OCI-LY1 (cell line): ENCODE measurements at regions not wholly inside any gene's neighbourhood (a gene's known extent, or its start where the extent isn't known, plus 50 kb on each side); places are given as distances from the start of the nearest gene placed in this dataset.

Experiments
- H2AFZ ChIP-seq: fragments of 200-600 bp; sonication (generic), shearing (Covaris generic); 2 replicates; pipeline ENCODE4 v1.6.0; 2014; ENCODE audit warnings: antibody characterized with exemption, mild to moderate bottlenecking, low read length
- H3F3A ChIP-seq: fragments of 200-600 bp; sonication (generic), shearing (Covaris generic); 2 replicates; pipeline ENCODE4 v1.6.0; 2014; ENCODE audit warnings: mild to moderate bottlenecking, antibody characterized with exemption, low read length, moderate library complexity; ENCODE audit not compliant: insufficient read depth
- H3K27ac ChIP-seq: fragments of 200-600 bp; sonication (generic); 2 replicates; pipeline ENCODE4 v1.5.1; 2014; ENCODE audit warnings: low read length, mixed run types, mild to moderate bottlenecking, low read depth; ENCODE audit not compliant: poor library complexity, severe bottlenecking
- H3K27me3 ChIP-seq: fragments of 200-600 bp; sonication (generic); 2 replicates; pipeline ENCODE4 v1.6.0; 2014; ENCODE audit warnings: antibody characterized with exemption, mild to moderate bottlenecking, low read length, moderate library complexity; ENCODE audit not compliant: insufficient read depth
- H3K36me3 ChIP-seq: fragments of 200-600 bp; sonication (generic); 2 replicates; pipeline ENCODE4 v1.6.1; 2014; ENCODE audit warnings: mild to moderate bottlenecking, antibody characterized with exemption, low read length, moderate library complexity, mixed read lengths; ENCODE audit not compliant: insufficient read depth
- H3K4me1 ChIP-seq: fragments of 200-600 bp; sonication (generic); 2 replicates; pipeline ENCODE4 v1.5.1; 2014; ENCODE audit warnings: mild to moderate bottlenecking, low read length, moderate library complexity; ENCODE audit not compliant: insufficient read depth, severe bottlenecking
- H3K4me2 ChIP-seq: fragments of 200-600 bp; sonication (generic), shearing (Covaris generic); 2 replicates; pipeline ENCODE4 v1.6.1; 2014; ENCODE audit warnings: low read length
- H3K4me3 ChIP-seq: fragments of 200-600 bp; sonication (generic); 2 replicates; pipeline ENCODE4 v1.5.1; 2014; ENCODE audit warnings: low read length, low read depth, mild to moderate bottlenecking, mixed read lengths; ENCODE audit not compliant: poor library complexity, severe bottlenecking
- H3K79me2 ChIP-seq: fragments of 200-600 bp; shearing (Covaris generic); 2 replicates; pipeline ENCODE4 v1.6.1; 2016; ENCODE audit warnings: mixed run types, low read length, mixed read lengths; ENCODE audit not compliant: insufficient read depth
- H3K9ac ChIP-seq: fragments of 200-600 bp; sonication (generic), shearing (Covaris generic); 2 replicates; pipeline ENCODE4 v1.6.1; 2014; ENCODE audit warnings: mild to moderate bottlenecking, low read length, mixed read lengths
- H3K9me2 ChIP-seq: fragments of 200-600 bp; sonication (generic), shearing (Covaris generic); 2 replicates; pipeline ENCODE4 v1.6.1; 2014; ENCODE audit warnings: low read depth, mild to moderate bottlenecking, low read length, mixed read lengths
- H3K9me3 ChIP-seq: fragments of 200-600 bp; shearing (Covaris generic); 2 replicates; pipeline ENCODE4 v1.6.1; 2014; ENCODE audit warnings: low read length, mixed read lengths
- H4K20me1 ChIP-seq: fragments of 200-600 bp; sonication (generic), shearing (Covaris generic); 2 replicates; pipeline ENCODE4 v1.6.0; 2016; ENCODE audit warnings: mild to moderate bottlenecking, low read length; ENCODE audit not compliant: insufficient read depth
- CTCF ChIP-seq: fragments of 200-600 bp; sonication (generic), shearing (Covaris generic); IDR thresholded peaks from 2 replicates; pipeline ENCODE4 v1.5.1; 2017; ENCODE audit warnings: mild to moderate bottlenecking, antibody characterized with exemption, low read length, moderate library complexity, mixed read lengths
- EZH2 ChIP-seq: fragments of 200-600 bp; sonication (generic), shearing (Covaris generic); IDR thresholded peaks from 2 replicates; pipeline ENCODE4 v1.8.0; 2017; ENCODE audit warnings: borderline replicate concordance, mixed run types, mild to moderate bottlenecking, antibody characterized with exemption, low read length, moderate library complexity, mixed read lengths

- H3K79me2 ChIP-seq = no peaks in the 10 kb centered on the region
- H3K27me3 ChIP-seq = peaks cover 4% of the 10 kb centered on the region; the same call in 1 of the 2 replicates
- H3K4me1 ChIP-seq = no peaks in the 10 kb centered on the region
- no peaks in the 10 kb centered on the region for H3F3A ChIP-seq
- no peaks in the 10 kb centered on the region for H3K9me2 ChIP-seq
- H3K27ac ChIP-seq = no peak overlapping the region
- no peak overlapping the region for H3K4me3 ChIP-seq
- H3K9ac ChIP-seq = no peak overlapping the region
- TF ChIP-seq CTCF (no peak), EZH2 (no peak)
- H3K4me2 ChIP-seq = no peak overlapping the region
- no peak overlapping the region for H2AFZ ChIP-seq
- H3K36me3 ChIP-seq = no peaks in the 10 kb centered on the region
- H4K20me1 ChIP-seq = no peaks in the 10 kb centered on the region
- no peaks in the 10 kb centered on the region for H3K9me3 ChIP-seq
Observed at GRCh38 chr18:10067670-10068659, 154.1 kb downstream of the VAPA start.

DNA sequence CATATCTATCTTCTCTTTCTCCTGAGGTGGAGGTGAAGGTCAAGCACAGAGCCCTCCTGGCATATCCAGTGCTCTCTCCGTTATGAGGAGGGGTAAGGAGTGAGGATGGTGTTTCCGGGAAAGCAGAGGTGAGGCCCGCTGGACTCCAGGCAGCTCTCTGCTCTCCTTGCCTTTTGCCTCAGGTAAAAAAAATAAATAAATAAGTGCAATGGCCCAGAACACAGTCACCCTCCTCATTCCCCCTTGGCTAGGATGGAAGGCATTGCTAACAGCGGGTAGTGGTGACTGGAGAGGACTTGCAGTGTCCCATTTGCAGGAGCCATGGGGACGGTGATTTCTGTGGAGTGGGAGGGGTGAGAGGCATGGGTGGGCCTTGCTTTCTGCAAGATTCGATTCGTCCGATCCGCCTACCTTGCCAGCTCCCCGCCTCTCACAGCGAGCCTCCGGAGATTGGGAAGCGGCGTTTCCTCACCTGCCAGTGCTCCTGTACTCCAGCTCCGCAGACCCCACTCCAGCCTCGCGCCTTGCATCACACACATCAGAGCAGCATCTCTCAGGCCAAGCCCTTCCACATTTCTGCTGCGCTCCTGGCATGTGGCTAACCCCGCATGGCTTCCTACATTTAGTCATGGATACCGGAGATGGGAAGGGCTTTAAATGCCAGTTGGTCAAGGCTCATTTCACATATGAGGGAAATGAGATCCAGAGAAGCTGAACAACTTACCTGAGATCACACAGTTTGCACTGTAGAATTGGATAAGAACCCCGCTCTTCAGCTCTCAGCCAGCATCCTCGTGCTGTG lies 155.2 kb downstream of the VAPA start:
- Histone ChIP-seq H3K4me2 (no peak overlapping the region), H3F3A (no peaks in the 10 kb centered on the region), H3K79me2 (no peaks in the 10 kb centered on the region), H3K9me2 (no peaks in the 10 kb centered on the region), H3K27me3 (peaks cover 4% of the 10 kb centered on the region; the same call in 1 of the 2 replicates), H3K36me3 (no peaks in the 10 kb centered on the region), H4K20me1 (no peaks in the 10 kb centered on the region), H3K27ac (no peak overlapping the region), H2AFZ (no peak overlapping the region), H3K4me3 (no peak overlapping the region), H3K9me3 (no peaks in the 10 kb centered on the region), H3K4me1 (no peaks in the 10 kb centered on the region), H3K9ac (no peak overlapping the region)
- TF ChIP-seq EZH2 (no peak), CTCF (no peak)

DNA sequence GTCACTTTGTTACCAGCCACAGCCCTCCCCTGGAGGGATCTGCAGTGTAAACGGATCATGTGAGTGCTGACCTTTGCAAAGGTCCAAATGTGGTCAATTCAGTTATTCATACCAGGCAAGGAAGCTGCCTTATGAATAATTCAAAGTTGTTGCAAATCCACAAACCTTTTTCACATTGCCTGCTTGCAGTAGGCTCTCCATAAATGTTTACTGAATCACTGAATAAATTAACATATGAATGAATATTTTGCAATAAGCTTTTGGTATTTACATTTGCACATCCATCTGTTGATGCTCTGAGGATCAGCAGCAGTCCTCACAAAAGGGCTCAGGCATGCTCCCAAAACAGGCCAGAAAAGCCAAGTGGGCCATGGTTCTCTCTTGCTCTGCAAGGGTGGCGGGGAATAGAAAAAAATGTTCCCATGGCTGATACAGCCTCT lies 156.8 kb downstream of the VAPA start:
- no peak overlapping the region for H3K9ac ChIP-seq
- H3K9me2 ChIP-seq = no peaks in the 10 kb centered on the region
- no peak overlapping the region for H3K4me3 ChIP-seq
- no peak overlapping the region for H2AFZ ChIP-seq
- H3K79me2 ChIP-seq = no peaks in the 10 kb centered on the region
- H3F3A ChIP-seq = no peaks in the 10 kb centered on the region
- no peaks in the 10 kb centered on the region for H3K4me1 ChIP-seq
- no peaks in the 10 kb centered on the region for H3K36me3 ChIP-seq
- H3K27me3 ChIP-seq = peaks cover 4% of the 10 kb centered on the region; the same call in 1 of the 2 replicates
- H3K9me3 ChIP-seq = no peaks in the 10 kb centered on the region
- no peak overlapping the region for H3K27ac ChIP-seq
- H3K4me2 ChIP-seq = no peak overlapping the region
- no peak for TF ChIP-seq EZH2
- no peak for TF ChIP-seq CTCF
- no peaks in the 10 kb centered on the region for H4K20me1 ChIP-seq
